ENCODE measurements at regions not wholly inside any gene's neighbourhood (a gene's known extent, or its start where the extent isn't known, plus 50 kb on each side); places are given as distances from the start of the nearest gene placed in this dataset.
A peak's percentile ranks its signal among the peaks of the same experiment; 100 is the strongest.
"Not testable (repeated sequence)": the region's sequence is repeated elsewhere in the genome, so short reads cannot be mapped to it uniquely, and the experiment has no call there.

DNA sequence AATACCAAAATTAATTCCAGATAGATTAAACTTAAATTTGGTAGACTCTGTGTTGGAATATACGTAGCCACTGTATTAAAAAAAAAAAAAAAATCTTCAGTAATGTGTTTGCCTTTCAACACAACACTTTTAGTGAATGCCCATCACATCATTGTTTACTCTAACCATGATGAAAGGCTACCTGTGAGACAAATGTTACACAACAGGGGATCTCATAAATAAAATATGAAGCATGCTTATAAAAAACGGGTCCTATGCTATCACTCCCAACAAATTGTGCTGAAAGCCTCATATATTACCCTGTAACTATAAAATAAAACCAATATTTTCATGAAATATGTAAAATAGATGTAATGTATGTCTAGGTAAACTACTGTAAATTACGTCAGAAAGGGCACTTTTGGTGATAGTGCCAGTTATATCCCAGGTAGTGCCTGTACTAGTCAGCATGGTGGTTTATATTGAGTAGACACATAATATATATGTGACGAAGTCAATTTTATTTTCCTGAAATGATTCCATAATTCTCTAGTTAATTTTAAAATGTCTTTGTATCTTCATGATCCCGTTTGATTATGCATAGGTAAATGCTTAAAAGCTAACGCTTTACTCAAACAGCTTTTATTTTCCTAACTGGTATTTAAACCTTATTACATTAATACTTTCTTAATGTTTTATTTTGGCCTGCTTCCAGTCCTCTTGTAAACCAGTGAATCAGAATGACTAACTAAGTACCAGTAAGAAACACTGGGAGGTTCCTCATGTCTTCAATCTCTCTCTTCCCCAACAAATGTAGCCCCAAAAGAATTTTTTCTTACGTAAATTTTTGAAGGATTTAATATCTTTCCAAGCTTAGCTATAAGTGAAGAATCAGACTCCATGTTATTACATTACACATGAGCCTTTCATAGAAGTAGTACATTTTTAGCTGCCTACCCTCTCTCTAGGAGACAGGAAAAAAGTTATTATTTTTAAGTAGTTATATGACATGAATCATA, 420.3 kb downstream of the GABRG2 start:
- DNase-seq, result no peak

- no peak for DNase-seq
Measured at GRCh38 chr5:162496100-162496808, 428.7 kb downstream of the GABRG2 start.

DNA sequence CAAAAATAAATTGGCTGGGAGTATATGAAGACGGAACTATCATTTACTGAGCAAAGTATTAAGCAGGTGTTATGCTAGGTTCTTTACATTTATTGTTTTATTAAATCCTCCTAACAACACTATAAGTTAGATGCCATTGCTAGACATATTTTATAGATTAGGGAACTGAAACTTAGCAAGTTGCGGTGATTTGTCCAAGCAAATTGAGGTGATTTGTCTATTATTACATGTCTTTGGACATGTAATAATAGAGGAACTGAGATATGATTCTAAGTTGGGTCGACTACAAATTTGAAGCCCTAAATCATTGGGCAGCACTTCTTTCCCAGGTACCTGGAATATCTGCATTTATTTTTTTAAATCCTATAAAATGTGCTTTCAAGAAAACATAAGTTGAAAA, 429.9 kb downstream of the GABRG2 start:
- DNase-seq, result no peak

GRCh38 chr5:162502780-162503179, 435.2 kb downstream of the GABRG2 start:
- no peak for DNase-seq

GRCh38 chr5:162503796-162504195, 436.2 kb downstream of the GABRG2 start:
- no peak for DNase-seq

DNA sequence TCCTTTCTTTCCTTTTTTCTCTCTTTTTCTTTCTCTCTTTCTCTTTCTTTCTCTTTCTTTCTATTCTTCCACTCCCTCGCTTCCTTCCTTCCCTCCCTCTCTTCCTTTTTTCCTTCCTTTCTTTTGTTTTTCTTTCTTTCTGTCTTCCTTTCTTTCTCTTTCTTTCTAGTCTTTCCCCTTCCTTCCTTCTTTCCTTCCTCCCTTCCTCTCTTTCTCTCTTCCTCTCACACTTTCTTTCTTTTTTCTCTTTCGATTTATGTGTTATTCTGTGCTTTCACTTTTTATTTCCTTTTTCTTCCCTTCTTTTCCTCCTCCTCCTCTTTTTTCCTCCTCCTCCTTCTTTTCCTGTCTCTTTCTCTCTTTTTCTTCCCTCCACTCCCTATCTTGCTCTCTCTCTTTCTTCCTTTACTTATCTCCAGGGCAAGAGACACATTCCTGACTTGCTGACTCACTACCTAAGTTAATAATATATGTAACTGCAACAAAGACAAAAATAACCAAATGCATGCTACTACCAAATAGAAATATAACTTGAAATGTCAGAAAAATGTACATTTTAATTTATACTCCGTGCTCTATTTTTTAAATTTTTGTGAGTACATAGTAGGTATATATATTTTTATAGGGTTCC, 445.5 kb downstream of the GABRG2 start:
- DNase-seq, result no peak

GRCh38 chr5:162514116-162514515, 446.5 kb downstream of the GABRG2 start:
- DNase-seq, result no peak

DNA sequence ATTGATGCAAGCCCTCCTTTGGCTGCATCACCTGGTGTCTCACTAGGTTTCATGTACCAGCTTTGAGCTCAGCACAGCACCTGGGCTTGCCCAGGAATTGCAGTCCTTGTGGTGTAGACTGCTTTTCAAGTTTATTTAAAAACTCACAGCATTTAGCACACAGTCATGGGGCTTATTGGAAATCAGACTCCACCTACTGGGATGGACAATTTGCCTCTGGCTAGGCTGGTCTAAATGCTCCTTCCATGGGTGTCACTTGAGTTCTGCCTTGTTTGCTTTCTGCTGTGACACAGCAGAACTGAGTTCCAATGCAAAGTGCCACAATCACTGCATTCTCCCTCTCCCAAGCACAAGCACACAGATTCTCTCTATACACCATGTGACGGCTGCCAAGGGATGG, 453.3 kb downstream of the GABRG2 start:
- DNase-seq, result no peak

DNA sequence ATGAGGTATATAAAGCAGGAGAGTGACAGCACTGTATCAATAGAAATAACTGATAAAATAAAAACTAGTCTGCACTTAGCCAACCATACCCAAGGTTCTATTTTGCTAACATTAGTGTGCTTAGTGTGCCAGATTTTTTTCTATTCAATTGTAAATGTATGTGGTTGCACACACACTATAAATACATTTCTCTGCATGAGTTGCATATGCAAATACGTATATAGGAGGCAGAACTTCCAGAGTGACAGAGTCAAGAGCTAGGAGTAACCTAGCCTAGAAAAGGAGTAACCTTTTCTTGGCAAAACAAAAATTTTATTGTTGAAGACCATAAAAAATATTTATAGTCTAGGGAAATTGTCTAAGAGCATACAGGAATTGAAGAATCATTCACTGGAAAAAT, 461.6 kb downstream of the GABRG2 start:
- DNase-seq, result no peak

- no peak for DNase-seq
Measured at GRCh38 chr5:162529886-162530285, 462.3 kb downstream of the GABRG2 start.

DNA sequence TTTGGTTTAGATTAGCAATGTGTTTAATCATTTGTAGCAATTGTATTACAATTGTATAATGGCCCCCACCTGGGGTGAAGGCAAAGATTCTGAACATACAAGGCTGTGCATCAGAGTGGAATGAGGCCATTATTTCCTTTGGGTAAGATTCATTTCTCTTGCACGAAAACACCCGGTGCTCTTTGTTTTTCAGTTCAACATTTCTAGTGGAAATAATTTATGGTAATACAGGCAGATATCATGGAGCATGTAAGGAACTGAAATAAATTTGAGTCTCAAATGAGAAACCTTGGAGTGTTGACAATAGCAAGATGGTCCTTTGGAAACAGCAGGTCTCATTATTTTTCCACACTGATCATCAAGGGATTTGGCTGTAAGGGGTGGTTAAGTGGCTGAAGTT, 475.9 kb downstream of the GABRG2 start:
- no peak for DNase-seq

DNA sequence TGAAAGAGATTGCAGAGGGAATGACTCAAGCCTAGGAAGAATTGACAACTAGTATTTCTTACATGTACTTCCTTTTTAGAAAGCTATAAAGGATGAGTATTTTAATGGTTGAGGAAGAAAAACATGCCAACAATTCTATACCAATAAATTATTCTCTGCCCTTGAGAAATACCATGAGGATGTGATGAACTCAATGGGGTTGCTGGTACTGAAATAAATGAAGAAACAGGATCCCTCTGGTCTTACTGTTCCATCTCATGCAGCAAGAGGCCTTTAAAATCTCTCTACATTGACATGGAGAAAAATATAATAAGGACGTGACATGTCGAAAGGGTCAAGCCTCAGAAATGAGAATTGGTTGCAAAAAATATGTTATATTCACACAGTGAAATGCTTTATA, 477.3 kb downstream of the GABRG2 start:
- no peak for DNase-seq

GRCh38 chr5:162550236-162550635, 482.7 kb downstream of the GABRG2 start:
- DNase-seq, result no peak

DNA sequence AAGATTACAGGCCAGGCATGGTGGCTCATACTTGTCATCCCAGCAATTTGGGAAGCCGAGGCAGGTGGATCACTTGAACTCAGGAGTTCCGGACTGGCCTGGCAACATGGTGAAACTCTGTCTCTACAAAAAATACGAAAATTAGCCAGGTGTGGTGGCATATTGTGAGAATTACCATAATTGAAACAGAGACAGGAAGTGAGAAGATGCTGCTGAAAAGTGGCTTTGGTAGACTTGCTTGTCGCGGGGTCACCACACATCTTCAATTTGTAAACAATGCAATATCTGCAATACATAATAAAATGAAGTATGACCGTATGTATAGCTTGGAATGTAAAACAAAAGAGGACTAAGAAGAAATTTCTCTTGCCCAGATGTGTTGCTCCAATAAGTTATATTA, 490.5 kb downstream of the GABRG2 start:
- DNase-seq, result no peak

- no peak for DNase-seq
Measured at GRCh38 chr5:162567644-162568043, 500.1 kb downstream of the GABRG2 start.

GRCh38 chr5:162573758-162574157, 506.2 kb downstream of the GABRG2 start:
- no peak for DNase-seq

DNA sequence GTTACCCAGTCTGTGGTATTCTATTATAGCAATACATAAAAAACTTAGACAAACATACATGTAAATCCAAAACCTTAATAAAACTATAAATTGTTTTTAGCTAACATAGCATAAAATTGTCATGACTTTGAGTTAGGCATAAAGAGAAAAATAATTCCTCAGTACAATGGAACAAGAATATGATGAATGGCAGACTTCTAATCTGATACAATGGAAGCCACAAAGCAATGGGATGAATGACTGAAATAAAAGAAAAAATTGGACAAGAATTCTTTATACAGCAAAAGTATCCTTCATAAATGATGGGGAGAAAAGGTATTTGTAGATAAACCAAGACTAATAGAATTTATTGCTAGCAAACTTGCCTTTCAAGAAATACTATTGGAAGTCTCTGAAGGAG, 524.2 kb downstream of the GABRG2 start:
- no peak for DNase-seq

GRCh38 chr5:162593881-162594280, 526.3 kb downstream of the GABRG2 start:
- DNase-seq, result peak; percentile 0

GRCh38 chr5:162603443-162604070, 536.0 kb downstream of the GABRG2 start:
- no peak for DNase-seq

DNA sequence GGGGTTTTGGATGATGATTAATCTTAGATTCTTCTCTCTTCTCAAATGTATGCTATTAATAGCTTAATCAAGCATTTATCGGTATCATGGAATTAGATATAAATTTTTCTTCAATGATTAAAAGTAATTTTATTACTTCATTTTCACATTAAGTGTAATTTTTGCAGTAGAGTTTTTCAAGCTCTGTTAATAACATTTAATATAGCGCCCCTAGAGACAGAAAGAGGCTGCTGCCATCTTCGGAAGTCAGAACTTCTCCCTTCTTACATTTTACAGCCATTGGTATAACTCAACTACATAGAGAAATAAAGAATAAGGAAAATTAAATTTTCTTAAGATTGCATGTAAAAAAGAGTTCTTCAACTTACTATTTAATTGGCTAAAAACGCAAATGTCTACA, 540.3 kb downstream of the GABRG2 start:
- DNase-seq, result no peak

- not testable (repeated sequence) for DNase-seq
Measured at GRCh38 chr5:162621726-162622263, 554.2 kb downstream of the GABRG2 start.

- DNase-seq, result no peak
Measured at GRCh38 chr5:162624110-162624509, 556.5 kb downstream of the GABRG2 start.

DNA sequence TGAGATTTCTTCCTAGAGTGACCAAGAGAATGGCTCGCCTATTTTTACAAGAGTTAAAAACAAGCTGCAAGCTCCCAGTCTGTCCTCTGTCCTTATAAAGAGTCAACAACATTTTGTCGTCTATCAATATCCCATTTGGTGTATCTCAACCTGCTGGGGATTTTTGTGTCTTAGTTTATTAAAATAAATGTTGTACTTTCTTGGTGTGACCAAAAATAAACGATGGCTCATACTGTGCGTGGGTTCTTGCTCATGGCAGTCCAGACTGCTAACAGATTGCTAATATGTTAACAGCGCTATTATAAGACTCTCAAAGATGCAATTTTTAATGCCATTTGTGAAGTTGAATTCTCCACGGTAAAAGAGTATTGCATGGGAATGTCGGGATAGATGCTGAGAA, 569.9 kb downstream of the GABRG2 start:
- DNase-seq, result no peak

Measured in activated CD4-positive, alpha-beta T cell treated with anti-CD3 and anti-CD28 coated beads, Interleukin-10, Interleukin-2, amounts not matched to agents 100 ng/mL and 50 ng/mL, durations not matched to agents 16 hours and 8 hours (primary cell).